ENCODE measurements at regions not wholly inside any gene's neighbourhood (a gene's known extent, or its start where the extent isn't known, plus 50 kb on each side); places are given as distances from the start of the nearest gene placed in this dataset.

DNA sequence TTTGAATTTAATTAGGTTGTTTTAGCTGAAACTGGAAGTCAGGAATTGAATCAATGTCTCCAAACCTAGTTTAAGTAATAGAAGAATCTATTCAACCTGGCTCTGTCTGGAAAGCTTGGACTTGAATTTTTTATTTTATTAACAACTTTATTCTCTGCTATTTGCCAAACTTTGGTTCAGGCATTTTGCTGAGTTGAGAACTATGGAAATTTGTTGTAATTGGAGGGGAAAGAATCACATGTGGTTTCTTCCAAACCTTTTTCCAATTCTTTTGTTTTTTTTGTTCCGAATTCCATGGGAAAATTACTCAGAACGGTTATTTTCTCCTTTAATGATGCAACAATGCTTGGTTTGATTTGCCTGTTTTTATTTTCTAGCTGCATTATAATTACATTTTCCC lies 98.2 kb upstream of the RPS23 start:
- TF ChIP-seq, protein P1, sequence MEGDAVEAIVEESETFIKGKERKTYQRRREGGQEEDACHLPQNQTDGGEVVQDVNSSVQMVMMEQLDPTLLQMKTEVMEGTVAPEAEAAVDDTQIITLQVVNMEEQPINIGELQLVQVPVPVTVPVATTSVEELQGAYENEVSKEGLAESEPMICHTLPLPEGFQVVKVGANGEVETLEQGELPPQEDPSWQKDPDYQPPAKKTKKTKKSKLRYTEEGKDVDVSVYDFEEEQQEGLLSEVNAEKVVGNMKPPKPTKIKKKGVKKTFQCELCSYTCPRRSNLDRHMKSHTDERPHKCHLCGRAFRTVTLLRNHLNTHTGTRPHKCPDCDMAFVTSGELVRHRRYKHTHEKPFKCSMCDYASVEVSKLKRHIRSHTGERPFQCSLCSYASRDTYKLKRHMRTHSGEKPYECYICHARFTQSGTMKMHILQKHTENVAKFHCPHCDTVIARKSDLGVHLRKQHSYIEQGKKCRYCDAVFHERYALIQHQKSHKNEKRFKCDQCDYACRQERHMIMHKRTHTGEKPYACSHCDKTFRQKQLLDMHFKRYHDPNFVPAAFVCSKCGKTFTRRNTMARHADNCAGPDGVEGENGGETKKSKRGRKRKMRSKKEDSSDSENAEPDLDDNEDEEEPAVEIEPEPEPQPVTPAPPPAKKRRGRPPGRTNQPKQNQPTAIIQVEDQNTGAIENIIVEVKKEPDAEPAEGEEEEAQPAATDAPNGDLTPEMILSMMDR (conservative IDR thresholded peaks at IDR 0.05; ENCODE audit: low read length), result no peak
- no peak for TF ChIP-seq EZH2phosphoT487 (IDR thresholded peaks at IDR 0.05; ENCODE audit: borderline replicate concordance, low read depth, low read length)
